Activated CD4-positive, alpha-beta T cell treated with anti-CD3 and anti-CD28 coated beads, Interleukin-2, amount 10 ng/mL, durations not matched to agents 7 days and 5 days (primary cell): ENCODE measurements at regions not wholly inside any gene's neighbourhood (a gene's known extent, or its start where the extent isn't known, plus 50 kb on each side); places are given as distances from the start of the nearest gene placed in this dataset.
"Not testable (repeated sequence)": the region's sequence is repeated elsewhere in the genome, so short reads cannot be mapped to it uniquely, and the experiment has no call there.

Experiments
- CTCF ChIA-PET: fragments of 350-600 bp; sonication (Branson Sonifier 250); formaldehyde crosslinking; loops from one replicate; lab custom pipeline; 2021; ENCODE audit warnings: antibody characterized with exemption; lab: Charles Lee
- POLR2A ChIA-PET: fragments of 350-600 bp; sonication (Branson Sonifier 250); formaldehyde crosslinking; loops from one replicate; lab custom pipeline; 2021; ENCODE audit warnings: antibody characterized with exemption; lab: Charles Lee
- DNase-seq: peaks from one replicate; pipeline ENCODE4 v3.0.0-alpha.2; 2020
- H3K27ac Mint-ChIP-seq: one replicate; pipeline ENCODE4 v1.8.0; 2021; ENCODE audit warnings: mild to moderate bottlenecking, moderate library complexity, mixed read lengths
- H3K27me3 Mint-ChIP-seq: one replicate; pipeline ENCODE4 v1.8.0; 2021; ENCODE audit warnings: mixed read lengths
- H3K36me3 Mint-ChIP-seq: one replicate; pipeline ENCODE4 v1.8.0; 2021; ENCODE audit warnings: low read depth, mixed read lengths
- H3K4me1 Mint-ChIP-seq: one replicate; pipeline ENCODE4 v1.8.0; 2021; ENCODE audit warnings: mixed read lengths
- H3K4me3 Mint-ChIP-seq: one replicate; pipeline ENCODE4 v1.8.0; 2021; ENCODE audit warnings: mild to moderate bottlenecking, moderate library complexity, mixed read lengths
- H3K9me3 Mint-ChIP-seq: one replicate; pipeline ENCODE4 v1.8.0; 2021; ENCODE audit warnings: mixed read lengths

DNA sequence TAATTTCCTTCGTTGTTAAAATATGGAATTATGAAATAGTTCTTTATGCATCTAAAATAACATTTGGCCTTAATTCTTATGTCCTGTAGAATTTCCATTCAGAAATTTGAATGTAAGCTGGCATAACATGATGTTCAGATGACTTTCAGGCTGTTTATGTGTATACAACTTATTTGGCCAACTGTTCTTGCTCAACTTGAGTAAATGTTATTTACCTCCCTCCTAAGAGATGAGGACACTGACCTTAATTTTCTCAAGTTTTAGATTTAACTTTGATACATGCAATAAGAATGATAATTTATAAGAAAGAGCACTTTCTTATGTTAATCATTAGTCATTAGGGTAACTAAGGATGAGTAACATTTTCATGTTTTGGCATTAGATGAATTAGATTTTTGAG lies 365.4 kb downstream of the AEBP2 start:
- H3K4me1 Mint-ChIP-seq = peaks cover 8% of the 10 kb centered on the region

DNA sequence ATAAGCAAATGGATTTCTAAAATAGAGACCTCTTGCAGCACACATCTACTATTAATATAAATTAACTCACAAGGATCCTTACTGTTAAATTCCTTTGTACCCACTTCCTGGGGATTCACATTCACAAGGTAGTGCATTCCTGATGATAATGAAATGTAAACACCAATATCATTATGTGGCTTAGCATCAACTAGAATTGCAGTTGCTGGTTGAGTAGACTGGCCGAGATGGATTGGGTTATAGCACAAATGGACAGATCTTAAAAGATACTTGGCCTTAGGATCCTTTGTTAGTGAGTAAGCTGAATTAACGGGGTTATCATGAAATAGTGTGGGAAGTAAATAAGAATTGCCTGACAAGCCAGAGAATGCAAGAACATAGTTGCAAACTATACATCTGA lies 369.1 kb downstream of the AEBP2 start:
- POLR2A ChIA-PET = no interaction called here
- CTCF ChIA-PET = no interaction called here
- Mint-ChIP-seq H3K36me3 (no peaks in the 10 kb centered on the region), H3K4me3 (no peak overlapping the region), H3K27ac (no peak overlapping the region), H3K4me1 (no peaks in the 10 kb centered on the region), H3K27me3 (no peaks in the 10 kb centered on the region), H3K9me3 (peaks cover 7% of the 10 kb centered on the region)
- no peak for DNase-seq

More for the DNA sequence above, 365.4 kb downstream of the AEBP2 start:
- Mint-ChIP-seq H3K27me3 (no peaks in the 10 kb centered on the region), H3K36me3 (no peaks in the 10 kb centered on the region), H3K9me3 (peaks cover 10% of the 10 kb centered on the region), H3K4me3 (no peak overlapping the region), H3K27ac (no peak overlapping the region)
- no peak for DNase-seq
- POLR2A ChIA-PET = no interaction called here
- CTCF ChIA-PET = no interaction called here

DNA sequence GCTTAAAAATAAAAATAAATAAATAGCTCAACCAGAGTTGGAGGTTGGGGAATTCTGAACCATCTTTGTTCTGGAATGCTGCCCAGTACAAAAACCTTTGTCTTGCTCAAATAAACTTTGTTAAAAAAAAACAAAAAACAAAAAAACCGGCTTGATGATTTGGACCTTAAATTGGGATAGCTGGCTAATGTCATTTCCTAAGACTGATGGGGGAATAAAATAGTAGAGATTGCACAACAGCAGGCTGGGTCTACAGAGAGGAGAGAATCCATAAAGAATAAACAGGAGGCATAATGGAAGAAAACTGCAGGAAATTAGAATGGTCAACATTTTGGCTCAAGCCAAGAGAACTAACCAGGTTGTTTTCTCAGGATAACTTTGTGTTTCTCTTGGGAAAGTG lies 370.9 kb downstream of the AEBP2 start:
- Mint-ChIP-seq H3K4me3 (no peak overlapping the region), H3K27me3 (no peaks in the 10 kb centered on the region), H3K36me3 (no peaks in the 10 kb centered on the region), H3K4me1 (no peaks in the 10 kb centered on the region), H3K9me3 (peaks cover 7% of the 10 kb centered on the region), H3K27ac (no peak overlapping the region)
- POLR2A ChIA-PET = no interaction called here
- CTCF ChIA-PET = interaction anchor here (0.9 to 1.0 kb wide), 2 partner anchors 9 to 84 kb away, joined by 3 read pairs; no protein-coding TSS in a partner anchor
- DNase-seq = no peak

DNA sequence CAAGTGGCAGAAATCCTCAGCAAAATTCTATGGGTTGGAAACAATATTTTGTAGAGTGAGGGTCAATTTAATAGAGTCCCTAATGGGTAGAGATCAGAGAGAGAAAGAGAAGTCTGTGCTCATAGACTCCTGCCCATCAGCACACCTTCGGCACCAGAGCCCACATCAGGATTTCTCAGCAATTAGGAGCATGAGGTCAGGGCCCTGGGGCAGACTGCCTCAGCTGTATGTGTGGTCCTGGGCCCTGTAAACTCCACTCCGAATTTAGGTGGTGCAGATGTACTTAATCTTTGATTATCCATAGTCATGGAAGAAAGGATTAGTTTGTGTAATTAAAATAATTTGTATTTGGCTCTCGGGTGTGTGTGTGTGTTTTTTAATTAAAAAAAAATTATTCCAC lies 372.6 kb downstream of the AEBP2 start:
- no peak for DNase-seq
- Mint-ChIP-seq H3K4me1 (no peaks in the 10 kb centered on the region), H3K27me3 (no peaks in the 10 kb centered on the region), H3K36me3 (no peaks in the 10 kb centered on the region), H3K4me3 (no peak overlapping the region), H3K27ac (no peak overlapping the region), H3K9me3 (peaks cover 7% of the 10 kb centered on the region)
- POLR2A ChIA-PET = no interaction called here
- CTCF ChIA-PET = no interaction called here

DNA sequence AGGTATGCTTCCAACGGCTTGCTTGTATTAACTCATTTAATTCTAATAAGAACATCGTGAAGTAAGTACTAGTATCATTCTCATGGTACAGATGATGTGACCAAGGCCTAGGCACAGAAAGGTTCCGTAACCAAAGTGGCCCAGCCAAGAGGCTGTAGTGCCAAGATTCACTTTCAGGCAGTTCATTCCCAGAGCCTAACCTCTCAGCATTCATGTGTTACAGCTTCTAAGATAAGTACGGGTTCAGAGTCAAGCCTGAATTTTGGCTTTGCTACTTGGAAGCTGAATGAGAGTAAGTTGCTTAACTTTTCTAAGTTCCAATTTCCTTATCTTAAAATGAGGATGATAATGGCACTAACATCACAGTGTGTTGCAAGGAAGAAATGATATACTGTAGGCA lies 379.9 kb downstream of the AEBP2 start:
- Mint-ChIP-seq H3K9me3 (peaks cover 4% of the 10 kb centered on the region), H3K4me3 (no peak overlapping the region), H3K27me3 (no peaks in the 10 kb centered on the region), H3K4me1 (no peaks in the 10 kb centered on the region), H3K27ac (no peak overlapping the region), H3K36me3 (no peaks in the 10 kb centered on the region)
- ChIA-PET POLR2A (no interaction called here), CTCF (no interaction called here)
- no peak for DNase-seq

DNA sequence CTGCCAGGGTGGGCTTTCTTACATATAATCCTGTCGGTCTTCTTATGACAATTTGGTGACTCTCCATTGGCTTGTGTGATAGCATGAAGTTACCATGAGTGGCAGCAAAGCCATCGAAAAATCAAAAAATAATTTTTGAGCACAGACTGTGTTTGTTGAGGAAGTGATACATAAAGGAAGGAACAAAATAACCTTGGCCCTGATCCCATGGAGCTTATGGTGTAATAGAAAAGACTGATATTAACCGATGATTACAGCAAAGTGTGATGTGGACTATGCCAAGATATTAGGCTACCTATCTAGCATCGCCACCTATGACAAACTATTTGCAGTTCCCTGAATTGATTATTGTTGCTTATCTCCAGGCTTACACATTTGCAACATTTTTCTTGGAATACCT lies 383.2 kb downstream of the AEBP2 start:
- H3K4me3 Mint-ChIP-seq = no peak overlapping the region
- H3K36me3 Mint-ChIP-seq = no peaks in the 10 kb centered on the region
- CTCF ChIA-PET = interaction anchor here (0.6 kb wide), 1 partner anchor 740 kb away, joined by 4 read pairs; no protein-coding TSS in a partner anchor
- peaks cover 22% of the 10 kb centered on the region for H3K9me3 Mint-ChIP-seq
- POLR2A ChIA-PET = no interaction called here
- no peaks in the 10 kb centered on the region for H3K4me1 Mint-ChIP-seq
- no peak for DNase-seq
- no peaks in the 10 kb centered on the region for H3K27me3 Mint-ChIP-seq
- H3K27ac Mint-ChIP-seq = no peak overlapping the region

DNA sequence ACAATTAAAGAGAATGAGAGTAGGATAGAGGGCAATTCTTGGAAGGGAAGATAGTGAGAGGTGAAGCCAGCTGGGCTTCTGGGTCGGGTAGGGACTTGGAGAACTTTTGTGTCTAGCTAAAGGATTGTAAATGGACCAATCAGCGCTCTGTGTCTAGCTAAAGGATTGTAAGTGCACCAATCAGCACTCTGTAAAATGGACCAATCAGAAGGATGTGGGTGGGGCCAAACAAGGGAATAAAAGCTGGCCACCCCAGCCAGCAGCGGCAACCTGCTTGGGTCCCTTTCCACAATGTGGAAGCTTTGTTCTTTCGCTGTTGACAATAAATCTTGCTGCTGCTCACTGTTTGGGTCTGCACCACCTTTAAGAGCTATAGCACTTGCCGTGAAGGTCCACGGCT lies 384.0 kb downstream of the AEBP2 start:
- POLR2A ChIA-PET, H3K27me3 Mint-ChIP-seq, H3K36me3 Mint-ChIP-seq, H3K4me3 Mint-ChIP-seq, H3K27ac Mint-ChIP-seq, DNase-seq, H3K4me1 Mint-ChIP-seq, CTCF ChIA-PET: not testable (repeated sequence)
- peaks cover 24% of the 10 kb centered on the region for H3K9me3 Mint-ChIP-seq

DNA sequence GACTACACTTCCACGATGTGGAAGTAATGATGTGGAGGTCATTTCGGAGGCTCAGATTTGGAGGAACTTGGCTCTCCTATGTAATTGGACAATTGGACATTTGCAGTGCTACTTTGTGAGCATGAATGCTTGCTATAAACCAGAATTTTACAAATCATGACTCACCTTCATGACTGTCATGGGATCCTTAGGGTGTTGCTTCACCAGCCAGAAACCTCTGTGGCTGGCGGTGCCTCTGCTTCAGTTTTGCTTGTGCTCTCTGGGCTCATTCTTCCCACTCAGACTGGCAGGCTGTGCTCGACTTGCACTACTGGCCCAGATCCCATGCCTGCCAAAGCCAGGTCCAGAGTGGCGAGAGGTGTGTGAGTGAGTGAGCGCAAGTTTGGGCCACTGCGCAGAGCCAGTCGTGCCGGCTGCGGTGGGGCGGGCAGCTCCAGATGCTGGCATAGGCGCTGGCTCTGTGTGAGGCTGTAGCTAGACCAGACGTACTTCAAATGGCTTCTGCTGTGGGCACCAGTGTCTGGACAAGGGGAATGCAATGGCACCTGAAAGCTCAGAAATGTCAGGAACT lies 387.8 kb downstream of the AEBP2 start:
- no peak for DNase-seq
- POLR2A ChIA-PET = no interaction called here
- Mint-ChIP-seq H3K36me3 (no peaks in the 10 kb centered on the region), H3K9me3 (peaks cover 28% of the 10 kb centered on the region), H3K27me3 (no peaks in the 10 kb centered on the region), H3K4me1 (no peaks in the 10 kb centered on the region), H3K4me3 (no peak overlapping the region), H3K27ac (no peak overlapping the region)
- CTCF ChIA-PET = no interaction called here

DNA sequence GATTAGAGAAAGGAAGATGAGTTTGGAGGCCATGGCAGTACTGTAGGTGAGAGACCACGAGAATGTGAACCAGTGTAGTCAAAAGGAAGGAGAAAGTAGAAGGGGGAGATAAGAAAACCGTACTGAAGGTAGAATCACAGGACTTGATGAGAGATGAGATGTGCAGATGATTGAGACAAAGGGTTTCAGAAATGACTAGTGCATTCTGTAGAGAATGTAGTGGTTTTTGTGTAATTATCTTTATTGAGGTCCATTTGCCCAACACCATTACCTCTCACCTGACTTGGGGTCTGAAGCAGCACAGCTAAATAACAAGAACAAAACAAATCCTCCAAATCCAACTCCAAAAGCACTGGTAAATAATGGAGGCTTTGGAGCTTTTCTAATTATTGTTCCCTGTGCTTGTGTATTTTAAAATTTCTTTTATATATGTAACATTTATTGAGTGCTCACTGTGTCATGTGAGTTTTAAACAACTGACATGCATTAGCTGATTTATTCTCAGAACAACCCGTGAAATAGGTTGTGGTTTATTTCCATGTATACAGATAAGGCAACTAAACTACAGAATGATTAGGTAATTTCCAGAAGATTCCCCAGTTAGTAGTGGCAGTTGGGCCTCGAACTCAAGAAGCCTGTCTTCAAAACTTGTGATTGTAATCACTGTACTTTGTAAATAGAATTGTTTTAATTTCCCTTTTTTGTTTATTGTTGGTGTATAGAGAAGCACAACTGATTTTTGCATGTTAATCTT lies 390.0 kb downstream of the AEBP2 start:
- H3K27me3 Mint-ChIP-seq = no peaks in the 10 kb centered on the region
- H3K36me3 Mint-ChIP-seq = no peaks in the 10 kb centered on the region
- peaks cover 3% of the 10 kb centered on the region for H3K4me1 Mint-ChIP-seq
- no peak for DNase-seq
- no peak overlapping the region for H3K27ac Mint-ChIP-seq
- ChIA-PET POLR2A (no interaction called here), CTCF (no interaction called here)
- H3K4me3 Mint-ChIP-seq = no peak overlapping the region
- H3K9me3 Mint-ChIP-seq = peaks cover 28% of the 10 kb centered on the region

DNA sequence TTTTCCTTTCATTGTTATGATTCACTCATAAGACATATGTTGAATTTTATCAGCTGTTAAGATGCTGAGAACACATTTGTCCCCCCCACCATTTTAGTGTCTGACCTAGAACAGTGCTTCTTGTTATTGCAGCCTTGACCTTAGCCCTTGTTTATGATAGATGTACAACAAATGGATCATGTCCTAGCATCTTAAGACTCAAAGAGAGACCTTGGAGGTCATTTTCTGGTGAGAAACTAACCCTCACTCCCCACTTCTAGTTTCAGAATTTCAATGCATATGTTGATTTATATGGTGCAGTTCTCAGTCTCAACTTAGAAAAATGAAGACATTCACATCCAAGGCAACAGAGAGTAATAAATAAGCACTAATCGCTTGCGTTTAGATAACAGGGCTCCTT lies 391.2 kb downstream of the AEBP2 start:
- CTCF ChIA-PET = no interaction called here

DNA sequence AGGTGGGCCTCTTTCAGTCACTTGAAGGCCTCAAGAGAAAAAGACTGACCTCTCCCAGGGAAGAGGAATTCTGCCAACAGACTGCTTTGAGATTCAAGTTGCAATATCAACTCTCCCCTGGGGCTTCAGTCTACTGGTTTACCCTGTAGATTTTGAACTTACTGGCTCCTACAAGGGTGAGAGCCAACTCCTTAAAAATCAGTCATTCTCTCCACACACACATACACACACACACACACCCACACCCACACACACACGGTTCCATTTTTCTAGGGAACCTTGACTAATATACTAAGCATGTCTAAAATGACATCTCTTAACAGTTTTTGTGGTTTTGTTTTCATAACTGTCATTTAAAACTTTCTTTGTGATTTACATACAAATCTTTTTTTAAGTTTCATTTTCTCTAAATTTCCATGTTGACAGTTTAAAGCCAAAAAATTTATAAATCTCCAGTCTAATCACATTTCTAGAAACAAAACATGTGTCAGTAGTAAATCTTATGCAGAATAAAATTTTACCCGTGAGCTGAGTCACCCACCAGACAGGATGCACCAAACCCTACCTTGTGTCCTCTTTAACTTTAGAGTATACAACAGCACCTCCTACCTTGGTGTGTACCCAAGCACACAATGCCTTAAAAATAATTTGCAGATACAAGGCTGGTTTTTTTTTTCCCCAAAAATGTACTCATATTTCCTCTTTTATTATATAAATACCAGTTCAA lies 394.6 kb downstream of the AEBP2 start:
- Mint-ChIP-seq H3K9me3 (peaks cover 6% of the 10 kb centered on the region), H3K4me3 (no peak overlapping the region), H3K4me1 (peaks cover 3% of the 10 kb centered on the region), H3K36me3 (no peaks in the 10 kb centered on the region), H3K27ac (no peak overlapping the region), H3K27me3 (no peaks in the 10 kb centered on the region)
- no peak for DNase-seq
- ChIA-PET POLR2A (no interaction called here), CTCF (no interaction called here)

More for the DNA sequence above, 391.2 kb downstream of the AEBP2 start:
- peaks cover 3% of the 10 kb centered on the region for H3K4me1 Mint-ChIP-seq
- H3K9me3 Mint-ChIP-seq = peaks cover 22% of the 10 kb centered on the region
- no peak overlapping the region for H3K27ac Mint-ChIP-seq
- no peaks in the 10 kb centered on the region for H3K27me3 Mint-ChIP-seq
- H3K36me3 Mint-ChIP-seq = no peaks in the 10 kb centered on the region
- H3K4me3 Mint-ChIP-seq = no peak overlapping the region
- POLR2A ChIA-PET = no interaction called here
- no peak for DNase-seq

DNA sequence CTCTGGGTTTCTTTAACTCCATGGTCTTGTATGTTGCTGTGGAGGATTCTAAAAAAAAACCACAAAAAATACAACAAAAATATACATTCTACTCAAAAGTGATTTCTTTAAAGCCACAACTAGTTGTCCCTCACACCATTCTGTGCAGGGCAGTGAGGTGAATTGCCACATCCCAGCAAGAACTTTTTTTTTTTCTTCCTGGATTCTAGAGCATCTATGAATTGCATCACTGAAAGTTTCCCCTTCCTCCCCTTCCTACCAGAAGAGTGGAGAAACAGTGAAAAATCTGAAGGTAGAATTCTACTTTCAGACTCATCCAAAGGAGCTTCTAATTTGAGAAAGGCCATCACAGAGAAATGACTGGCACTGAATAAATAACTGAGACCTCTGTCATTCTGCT lies 395.3 kb downstream of the AEBP2 start:
- Mint-ChIP-seq H3K27me3 (no peaks in the 10 kb centered on the region), H3K4me3 (no peak overlapping the region), H3K36me3 (no peaks in the 10 kb centered on the region), H3K4me1 (peaks cover 3% of the 10 kb centered on the region), H3K27ac (no peak overlapping the region), H3K9me3 (peaks cover 5% of the 10 kb centered on the region)
- no peak for DNase-seq
- CTCF ChIA-PET = no interaction called here
- POLR2A ChIA-PET = no interaction called here

DNA sequence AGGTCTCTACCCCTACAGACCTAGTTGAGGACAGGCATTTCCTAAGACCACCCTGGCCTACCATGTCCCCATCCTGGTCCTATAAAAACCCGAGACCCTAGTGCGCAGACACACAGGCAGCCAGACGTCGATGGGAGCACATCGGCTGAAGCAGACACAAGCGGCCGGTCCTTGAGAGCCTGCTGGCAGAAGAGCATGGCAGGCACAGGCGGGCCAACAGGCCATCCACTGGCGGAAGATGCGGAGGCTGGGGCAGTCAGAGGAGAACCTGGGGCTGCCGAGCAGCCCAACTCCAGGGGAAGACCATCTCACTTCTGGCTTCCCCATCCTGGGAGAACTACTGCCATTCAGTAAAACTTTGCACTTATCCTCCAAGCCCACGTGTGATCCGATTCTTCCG lies 396.8 kb downstream of the AEBP2 start:
- Mint-ChIP-seq H3K9me3 (peaks cover 5% of the 10 kb centered on the region), H3K4me1 (peaks cover 3% of the 10 kb centered on the region), H3K27ac (no peak overlapping the region), H3K27me3 (peaks cover 2% of the 10 kb centered on the region), H3K36me3 (no peaks in the 10 kb centered on the region), H3K4me3 (no peak overlapping the region)
- ChIA-PET POLR2A (no interaction called here), CTCF (no interaction called here)
- no peak for DNase-seq
